B cell (primary cell): ENCODE measurements at regions not wholly inside any gene's neighbourhood (a gene's known extent, or its start where the extent isn't known, plus 50 kb on each side); places are given as distances from the start of the nearest gene placed in this dataset.
"Not testable (repeated sequence)": the region's sequence is repeated elsewhere in the genome, so short reads cannot be mapped to it uniquely, and the experiment has no call there.

Experiments used
- ATAC-seq: fragments of 200-7000 bp; cut with Tn5 transposase; one replicate; pipeline ENCODE4 v1.10.0; 2021; ENCODE audit warnings: low read depth, mild to moderate bottlenecking, moderate number of reproducible peaks, moderate library complexity
- CTCF ChIA-PET: fragments of 350-600 bp; sonication (Branson Sonifier 250); formaldehyde crosslinking; loops from one replicate; lab custom pipeline; 2021; ENCODE audit warnings: antibody characterized with exemption, inconsistent platforms; lab: Charles Lee
- POLR2A ChIA-PET: fragments of 350-600 bp; sonication (Branson Sonifier 250); formaldehyde crosslinking; loops from one replicate; lab custom pipeline; 2021; ENCODE audit warnings: antibody characterized with exemption; lab: Charles Lee
- DNase-seq: peaks from one replicate; pipeline ENCODE4 v3.0.0; 2013
- H2AFZ ChIP-seq: 2 replicates; pipeline ENCODE4 v1.6.1; 2012; ENCODE audit warnings: mild to moderate bottlenecking, low read depth, low read length; ENCODE audit not compliant: insufficient read depth, poor library complexity, severe bottlenecking
- H3K27ac ChIP-seq, 2 donors: 1 replicate in 1 of 2; 2 replicates in 1 of 2; pipeline ENCODE4 v1.5.1; 2012 to 2013; ENCODE audit warnings: low read length in 2 of 2, mild to moderate bottlenecking in 2 of 2, moderate library complexity in 1 of 2
- H3K27me3 ChIP-seq, 4 experiments: fragments of 200-600 bp in 1 of 4; sonication (generic) in 1 of 4; replicated peaks in 1 of 4; 1 replicate in 2 of 4; 2 replicates in 2 of 4; pipeline versions ENCODE4 v1.6.1 to v1.7.0; 2013 to 2016; ENCODE audit warnings: low read length in 3 of 4, mild to moderate bottlenecking in 2 of 4, mixed read lengths in 1 of 4, moderate library complexity in 1 of 4; ENCODE audit not compliant: insufficient read depth in 4 of 4, control insufficient read depth in 3 of 4; ENCODE audit errors: control extremely low read depth in 1 of 4
- H3K36me3 ChIP-seq, 2 experiments: replicated peaks in 1 of 2; 1 replicate in 1 of 2; 2 replicates in 1 of 2; pipeline versions ENCODE4 v1.6.1 to v1.7.1; 2013; ENCODE audit warnings: low read length in 1 of 2; ENCODE audit not compliant: insufficient read depth in 2 of 2, control insufficient read depth in 1 of 2; ENCODE audit errors: control extremely low read depth in 1 of 2, extremely low read depth in 1 of 2
- H3K4me1 ChIP-seq, 2 donors: fragments of 200-600 bp in 1 of 2; sonication (generic) in 1 of 2; 1 replicate in 1 of 2; 2 replicates in 1 of 2; pipeline versions ENCODE4 v1.5.1 to v1.6.1; 2013 to 2017; ENCODE audit warnings: low read length in 2 of 2; ENCODE audit not compliant: control insufficient read depth in 2 of 2, insufficient read depth in 2 of 2
- H3K4me2 ChIP-seq: replicated peaks from 2 replicates; pipeline ENCODE3; 2012; ENCODE audit warnings: mild to moderate bottlenecking, low read depth, low read length; ENCODE audit not compliant: poor library complexity, severe bottlenecking
- H3K4me3 ChIP-seq, 5 experiments: fragments of 200-600 bp in 1 of 5; sonication (generic) in 1 of 5; 1 replicate in 3 of 5; 2 replicates in 2 of 5; pipeline versions ENCODE4 v1.5.1 to v1.7.0; 2011 to 2016; ENCODE audit warnings: low read length in 4 of 5, mild to moderate bottlenecking in 4 of 5, low read depth in 2 of 5, control low read depth in 1 of 5, moderate library complexity in 1 of 5; ENCODE audit not compliant: insufficient read depth in 1 of 5; ENCODE audit errors: control extremely low read depth in 1 of 5, extremely low read depth in 1 of 5
- H3K79me2 ChIP-seq: fragments of 200-600 bp; sonication (generic); one replicate; pipeline ENCODE4 v1.6.0; 2016; ENCODE audit warnings: low read length; ENCODE audit not compliant: control insufficient read depth, insufficient read depth
- H3K9ac ChIP-seq: fragments of 200-600 bp; sonication (generic); 2 replicates; pipeline ENCODE4 v1.6.1; 2017; ENCODE audit warnings: mild to moderate bottlenecking, low read length, moderate library complexity
- H3K9me3 ChIP-seq, 3 donors: one replicate each; pipeline versions ENCODE4 v1.6.1 to v1.7.1; 2013; ENCODE audit warnings: low read length in 2 of 3; ENCODE audit not compliant: control insufficient read depth in 2 of 3, insufficient read depth in 1 of 3; ENCODE audit errors: control extremely low read depth in 1 of 3
- H4K20me1 ChIP-seq: 2 replicates; pipeline ENCODE4 v1.6.0; 2012; ENCODE audit warnings: mild to moderate bottlenecking, low read length; ENCODE audit not compliant: insufficient read depth, control insufficient read depth, poor library complexity, severe bottlenecking
- H3K27ac Mint-ChIP-seq: one replicate; pipeline ENCODE4 v1.8.0; 2021; ENCODE audit warnings: mixed read lengths
- H3K27me3 Mint-ChIP-seq: one replicate; pipeline ENCODE4 v1.8.0; 2021; ENCODE audit warnings: mixed read lengths
- H3K4me1 Mint-ChIP-seq: one replicate; pipeline ENCODE4 v1.8.0; 2021; ENCODE audit warnings: mixed read lengths
- H3K4me3 Mint-ChIP-seq: one replicate; pipeline ENCODE4 v1.8.0; 2021; ENCODE audit warnings: mixed read lengths
- H3K9me3 Mint-ChIP-seq: one replicate; pipeline ENCODE4 v1.8.0; 2022; ENCODE audit warnings: mixed read lengths; ENCODE audit not compliant: insufficient read depth
- EZH2 ChIP-seq: IDR thresholded peaks from 2 replicates; pipeline ENCODE4 v1.6.1; 2012; ENCODE audit warnings: borderline replicate concordance, low read depth, mild to moderate bottlenecking, moderate library complexity, low read length; ENCODE audit not compliant: insufficient read depth, poor library complexity, severe bottlenecking
- WGBS: methylation state at CpG from one replicate; pipeline ENCODE4 v1.1.5; 2013; ENCODE audit warnings: missing lambda C conversion rate; ENCODE audit not compliant: insufficient coverage; 5-methylcytosine and 5-hydroxymethylcytosine counted together
- intact Hi-C: fragments of 100-400 bp; cut with micrococcal nuclease; formaldehyde crosslinking; loops from one replicate; pipeline ENCODE4 v1.10.0; 2022
- TF ChIP-seq, protein P1 (sequence below): fragments of 200-600 bp; IDR thresholded peaks from one replicate; pipeline ENCODE4 v1.8.0; 2022; ENCODE audit warnings: antibody characterized with exemption, mild to moderate bottlenecking

DNA sequence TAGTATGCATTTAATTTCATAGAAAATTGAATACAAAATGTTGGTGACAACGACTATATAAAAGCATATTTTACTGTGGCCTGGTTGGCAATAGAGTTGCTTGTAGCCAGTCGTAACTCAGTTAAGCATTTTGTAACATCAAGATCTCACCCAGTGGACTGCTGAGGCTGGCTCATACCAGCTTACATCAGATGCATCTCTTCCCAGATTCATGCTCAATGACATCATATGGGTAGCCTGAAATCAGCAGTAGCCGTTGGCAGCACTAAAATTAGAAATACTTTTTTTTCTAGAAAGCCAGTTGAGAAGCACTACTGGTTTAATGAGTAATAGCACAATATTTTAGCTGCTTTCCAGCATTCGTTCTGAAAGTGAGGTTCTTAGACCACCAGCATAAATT is 341.2 kb downstream of the TECRL start:
- H3K4me3 Mint-ChIP-seq = no peak overlapping the region

DNA sequence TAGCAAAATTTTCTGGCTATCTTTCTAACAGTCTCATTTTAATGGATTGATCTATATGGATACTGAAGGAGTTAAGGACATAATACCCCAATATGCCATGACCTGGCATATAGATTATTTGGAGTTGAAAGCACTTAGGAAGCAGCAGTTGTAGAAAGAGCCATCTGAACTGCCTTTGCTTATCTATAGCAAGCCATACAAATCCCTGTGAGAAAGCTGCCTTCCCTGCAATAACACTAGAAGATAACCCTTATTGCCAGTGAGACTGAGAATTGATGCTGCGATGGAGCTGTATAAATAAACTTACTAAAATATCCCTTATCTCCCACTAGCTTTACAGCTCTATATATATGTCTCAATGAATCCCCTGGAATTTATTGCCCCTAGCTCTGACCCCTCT is 346.3 kb downstream of the TECRL start:
- ATAC-seq = no peak
- Histone ChIP-seq H3K4me2 (no peak overlapping the region), H3K27ac (no peak overlapping the region), H3K27me3 (no peaks in the 10 kb centered on the region), H3K9ac (no peak overlapping the region), H3K4me3 (no peak overlapping the region), H2AFZ (no peak overlapping the region), H3K9me3 (no peaks in the 10 kb centered on the region), H3K4me1 (no peaks in the 10 kb centered on the region), H3K36me3 (no peaks in the 10 kb centered on the region), H3K79me2 (no peaks in the 10 kb centered on the region), H4K20me1 (no peaks in the 10 kb centered on the region)
- WGBS = no CpG with 5 or more reads among the region's 1 CpG
- H3K27ac Mint-ChIP-seq = no peak overlapping the region
- CTCF ChIA-PET = no interaction called here
- H3K4me3 Mint-ChIP-seq = no peak overlapping the region
- H3K9me3 Mint-ChIP-seq = no peaks in the 10 kb centered on the region
- no peak for DNase-seq
- no peak for TF ChIP-seq EZH2
- TF ChIP-seq, protein P1, sequence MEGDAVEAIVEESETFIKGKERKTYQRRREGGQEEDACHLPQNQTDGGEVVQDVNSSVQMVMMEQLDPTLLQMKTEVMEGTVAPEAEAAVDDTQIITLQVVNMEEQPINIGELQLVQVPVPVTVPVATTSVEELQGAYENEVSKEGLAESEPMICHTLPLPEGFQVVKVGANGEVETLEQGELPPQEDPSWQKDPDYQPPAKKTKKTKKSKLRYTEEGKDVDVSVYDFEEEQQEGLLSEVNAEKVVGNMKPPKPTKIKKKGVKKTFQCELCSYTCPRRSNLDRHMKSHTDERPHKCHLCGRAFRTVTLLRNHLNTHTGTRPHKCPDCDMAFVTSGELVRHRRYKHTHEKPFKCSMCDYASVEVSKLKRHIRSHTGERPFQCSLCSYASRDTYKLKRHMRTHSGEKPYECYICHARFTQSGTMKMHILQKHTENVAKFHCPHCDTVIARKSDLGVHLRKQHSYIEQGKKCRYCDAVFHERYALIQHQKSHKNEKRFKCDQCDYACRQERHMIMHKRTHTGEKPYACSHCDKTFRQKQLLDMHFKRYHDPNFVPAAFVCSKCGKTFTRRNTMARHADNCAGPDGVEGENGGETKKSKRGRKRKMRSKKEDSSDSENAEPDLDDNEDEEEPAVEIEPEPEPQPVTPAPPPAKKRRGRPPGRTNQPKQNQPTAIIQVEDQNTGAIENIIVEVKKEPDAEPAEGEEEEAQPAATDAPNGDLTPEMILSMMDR = no peak
- no peaks in the 10 kb centered on the region for H3K4me1 Mint-ChIP-seq
- POLR2A ChIA-PET = no interaction called here
- H3K27me3 Mint-ChIP-seq = no peaks in the 10 kb centered on the region
- intact Hi-C loops = no loop called here

More for the DNA sequence above, 341.2 kb downstream of the TECRL start:
- WGBS = 86% methylated on average over 1 of the region's 4 CpGs
- peaks cover 0 to 2% (median 0%) of the 10 kb centered on the region in 3 donors for H3K9me3 ChIP-seq
- no peaks in the 10 kb centered on the region for H4K20me1 ChIP-seq
- no peaks in the 10 kb centered on the region for H3K36me3 ChIP-seq
- no peak overlapping the region for H3K4me3 ChIP-seq
- H3K4me1 ChIP-seq = no peaks in the 10 kb centered on the region
- peaks cover 4% of the 10 kb centered on the region for H3K9me3 Mint-ChIP-seq
- no peaks in the 10 kb centered on the region for H3K79me2 ChIP-seq
- no peaks in the 10 kb centered on the region for H3K27me3 ChIP-seq
- no peak overlapping the region for H2AFZ ChIP-seq
- no peaks in the 10 kb centered on the region for H3K27me3 Mint-ChIP-seq
- no peak overlapping the region for H3K4me2 ChIP-seq
- TF ChIP-seq, protein P1 = no peak
- TF ChIP-seq EZH2 = no peak
- DNase-seq (no peak), ATAC-seq (no peak)
- CTCF ChIA-PET = no interaction called here
- no peaks in the 10 kb centered on the region for H3K4me1 Mint-ChIP-seq
- H3K27ac Mint-ChIP-seq = no peak overlapping the region
- POLR2A ChIA-PET = no interaction called here
- no peak overlapping the region for H3K27ac ChIP-seq
- intact Hi-C loops = no loop called here
- H3K9ac ChIP-seq = no peak overlapping the region

DNA sequence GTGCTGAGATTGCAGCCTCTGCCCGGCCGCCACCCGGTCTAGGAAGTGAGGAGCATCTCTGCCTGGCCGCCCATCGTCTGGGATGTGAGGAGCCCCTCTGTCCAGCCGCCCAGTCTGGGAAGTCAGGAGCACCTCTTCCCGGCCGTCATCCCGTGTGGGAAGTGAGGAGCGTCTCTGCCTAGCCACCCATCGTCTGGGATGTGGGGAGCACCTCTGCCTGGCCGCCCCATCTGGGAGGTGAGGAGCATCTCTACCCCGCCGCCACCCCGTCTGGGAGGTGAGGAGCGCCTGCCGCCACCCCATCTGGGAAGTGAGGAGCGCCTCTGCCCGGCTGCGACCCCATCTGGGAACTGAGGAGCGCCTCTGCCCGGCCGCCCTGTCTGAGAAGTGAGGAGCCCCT is 372.2 kb downstream of the TECRL start:
- DNase-seq, H3K79me2 ChIP-seq, H3K4me1 Mint-ChIP-seq, ATAC-seq, H3K27ac Mint-ChIP-seq, H3K4me1 ChIP-seq, H3K27ac ChIP-seq, H3K27me3 ChIP-seq, H3K9ac ChIP-seq, H3K4me3 Mint-ChIP-seq, H3K9me3 Mint-ChIP-seq, H4K20me1 ChIP-seq, H3K36me3 ChIP-seq, H2AFZ ChIP-seq, H3K27me3 Mint-ChIP-seq, CTCF ChIA-PET, POLR2A ChIA-PET, H3K4me2 ChIP-seq, intact Hi-C loops, H3K4me3 ChIP-seq: not testable (repeated sequence)
- H3K9me3 ChIP-seq = peaks cover 0 to 10% (median 0%) of the 10 kb centered on the region in 3 donors
- 97% methylated on average over 22 of the region's 23 CpGs for WGBS
